Testis (tissue), 2 donors: ENCODE measurements at regions not wholly inside any gene's neighbourhood (a gene's known extent, or its start where the extent isn't known, plus 50 kb on each side); places are given as distances from the start of the nearest gene placed in this dataset.

Source experiments
- POLR2A ChIP-seq: fragments of 450-650 bp; IDR thresholded peaks from one replicate; pipeline ENCODE4 v1.6.1; 2017; ENCODE audit warnings: antibody characterized with exemption, mild to moderate bottlenecking, moderate library complexity
- TF ChIP-seq, protein P1 (sequence below), 3 experiments: fragments of 450-650 bp in 2 of 3; fragments of 200-600 bp in 1 of 3; sonication (generic) in 1 of 3; IDR thresholded peaks; one replicate each; pipeline ENCODE4 v1.5.1; 2016 to 2019; ENCODE audit warnings: antibody characterized with exemption in 3 of 3, mild to moderate bottlenecking in 2 of 3, moderate library complexity in 1 of 3

GRCh38 chr4:156335721-156336120, 382.1 kb upstream of the CTSO start:
- TF ChIP-seq, protein P1, sequence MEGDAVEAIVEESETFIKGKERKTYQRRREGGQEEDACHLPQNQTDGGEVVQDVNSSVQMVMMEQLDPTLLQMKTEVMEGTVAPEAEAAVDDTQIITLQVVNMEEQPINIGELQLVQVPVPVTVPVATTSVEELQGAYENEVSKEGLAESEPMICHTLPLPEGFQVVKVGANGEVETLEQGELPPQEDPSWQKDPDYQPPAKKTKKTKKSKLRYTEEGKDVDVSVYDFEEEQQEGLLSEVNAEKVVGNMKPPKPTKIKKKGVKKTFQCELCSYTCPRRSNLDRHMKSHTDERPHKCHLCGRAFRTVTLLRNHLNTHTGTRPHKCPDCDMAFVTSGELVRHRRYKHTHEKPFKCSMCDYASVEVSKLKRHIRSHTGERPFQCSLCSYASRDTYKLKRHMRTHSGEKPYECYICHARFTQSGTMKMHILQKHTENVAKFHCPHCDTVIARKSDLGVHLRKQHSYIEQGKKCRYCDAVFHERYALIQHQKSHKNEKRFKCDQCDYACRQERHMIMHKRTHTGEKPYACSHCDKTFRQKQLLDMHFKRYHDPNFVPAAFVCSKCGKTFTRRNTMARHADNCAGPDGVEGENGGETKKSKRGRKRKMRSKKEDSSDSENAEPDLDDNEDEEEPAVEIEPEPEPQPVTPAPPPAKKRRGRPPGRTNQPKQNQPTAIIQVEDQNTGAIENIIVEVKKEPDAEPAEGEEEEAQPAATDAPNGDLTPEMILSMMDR (IDR thresholded peaks at IDR 0.05), result no peak
- no peak for TF ChIP-seq POLR2A
